OCI-LY7 (cell line): ENCODE measurements at regions not wholly inside any gene's neighbourhood (a gene's known extent, or its start where the extent isn't known, plus 50 kb on each side); places are given as distances from the start of the nearest gene placed in this dataset.

Experiments used
- CTCF ChIP-seq: fragments of 200-600 bp; sonication (generic); conservative IDR thresholded peaks from 2 replicates; pipeline ENCODE4 v1.5.1; 2014; ENCODE audit warnings: mild to moderate bottlenecking, antibody characterized with exemption, low read length, moderate library complexity, mixed read lengths
- EZH2phosphoT487 ChIP-seq: fragments of 200-600 bp; sonication (generic); IDR thresholded peaks from 2 replicates; pipeline ENCODE4 v1.6.1; 2018; ENCODE audit warnings: low read depth, borderline replicate concordance, mild to moderate bottlenecking, mixed run types, antibody characterized with exemption, low read length, moderate library complexity, mixed read lengths

GRCh38 chr5:57581772-57582171, 99.2 kb upstream of the ACTBL2 start:
- no peak for TF ChIP-seq CTCF
- TF ChIP-seq EZH2phosphoT487, result no peak
